ENCODE measurements at regions not wholly inside any gene's neighbourhood (a gene's known extent, or its start where the extent isn't known, plus 50 kb on each side); places are given as distances from the start of the nearest gene placed in this dataset.

- Histone ChIP-seq H3K36me3 (ENCODE audit: control insufficient read depth, insufficient read depth, low read length) (no peaks in the 10 kb centered on the region), H3K4me1 (ENCODE audit: control insufficient read depth, insufficient read depth, low read length) (no peaks in the 10 kb centered on the region), H3K18ac (ENCODE audit: low read depth, low read length) (no peak overlapping the region), H4K5ac (ENCODE audit: low read depth, low read length) (no peak overlapping the region), H3K56ac (ENCODE audit: extremely low read depth, insufficient read depth, low read length) (no peak overlapping the region), H3K79me1 (ENCODE audit: low read depth in 1 of 2, low read length in 2 of 2) (no peaks in the 10 kb centered on the region), H2BK120ac (ENCODE audit: low read depth, low read length) (no peak overlapping the region), H3K27ac (ENCODE audit: insufficient read depth, low read length) (no peak overlapping the region), H3K27me3 (ENCODE audit: control insufficient read depth, insufficient read depth, low read length) (peaks cover 8% of the 10 kb centered on the region), H4K20me1 (ENCODE audit: insufficient read depth, low read length) (no peaks in the 10 kb centered on the region), H3K14ac (replicated peaks; ENCODE audit: low read depth, low read length) (no peak overlapping the region), H2AFZ (replicated peaks; ENCODE audit: low read length, poor library complexity) (no peak overlapping the region), H3K23ac (ENCODE audit: low read depth, low read length) (no peak overlapping the region), H3K4me3 (ENCODE audit: insufficient read depth, low read depth, low read length) (no peak overlapping the region), H4K8ac (ENCODE audit: low read depth in 2 of 2, low read length in 2 of 2) (no peak overlapping the region), H3K9me1 (ENCODE audit: insufficient read depth, low read length) (no peaks in the 10 kb centered on the region), H3K9ac (ENCODE audit: low read depth, low read length) (no peak overlapping the region), H3K9me3 (ENCODE audit: control insufficient read depth, insufficient read depth, low read length) (no peaks in the 10 kb centered on the region), H2AK5ac (ENCODE audit: low read depth, low read length) (no peak overlapping the region), H2AK9ac (replicated peaks; ENCODE audit: low read depth, low read length, poor library complexity) (no peak overlapping the region), H2BK15ac (ENCODE audit: low read depth, low read length) (no peak overlapping the region), H3K4me2 (ENCODE audit: low read depth, low read length) (no peak overlapping the region), H4K91ac (ENCODE audit: insufficient read depth, low read depth, low read length) (no peak overlapping the region), H2BK20ac (ENCODE audit: low read depth, low read length) (no peak overlapping the region), H2BK5ac (ENCODE audit: low read depth, low read length, poor library complexity, severe bottlenecking) (no peak overlapping the region), H3K4ac (ENCODE audit: low read depth, low read length) (no peak overlapping the region)
- 50% methylated on average over 2 of the region's 5 CpGs; no CpG with 5 or more reads in 1 of the 2 experiments for WGBS, 2 experiments (ENCODE audit: extremely low coverage in 2 of 2, insufficient read length in 1 of 2)
- in situ Hi-C loops (cut with MboI; ENCODE audit: low sequenced_read_pairs) (no loop called here), dilution Hi-C loops (cut with HindIII; ENCODE audit: low sequenced_read_pairs, unreplicated experiment) (no loop called here), intact Hi-C loops (cut with micrococcal nuclease) (no loop called here)
- TF ChIP-seq RFX5 (IDR thresholded peaks at IDR 0.05; ENCODE audit: low read depth, low read length) (no peak), MAZ (IDR thresholded peaks at IDR 0.05; ENCODE audit: borderline replicate concordance, low read depth, low read length) (no peak), BHLHE40 (IDR thresholded peaks at IDR 0.05; ENCODE audit: low read depth, low read length) (no peak), FOS (IDR thresholded peaks at IDR 0.05; ENCODE audit: low read depth, low read length) (no peak), MAFK (IDR thresholded peaks at IDR 0.05; ENCODE audit: low read depth, low read length) (no peak), CHD1 (IDR thresholded peaks at IDR 0.05; ENCODE audit: low read depth, low read length) (no peak), NFE2L2 (IDR thresholded peaks at IDR 0.05; ENCODE audit: low read depth, low read length) (no peak), MXI1 (IDR thresholded peaks at IDR 0.05; ENCODE audit: borderline replicate concordance, low read depth, low read length) (no peak), SMC3 (IDR thresholded peaks at IDR 0.05; ENCODE audit: low read depth, low read length) (no peak), ELK1 (IDR thresholded peaks at IDR 0.05; ENCODE audit: borderline replicate concordance, low read depth, low read length) (no peak), CEBPB (IDR thresholded peaks at IDR 0.05; ENCODE audit: low read depth, low read length) (no peak), POLR2A (IDR thresholded peaks at IDR 0.05; ENCODE audit: low read depth, low read length) (no peak)
- TF ChIP-seq, protein P1, sequence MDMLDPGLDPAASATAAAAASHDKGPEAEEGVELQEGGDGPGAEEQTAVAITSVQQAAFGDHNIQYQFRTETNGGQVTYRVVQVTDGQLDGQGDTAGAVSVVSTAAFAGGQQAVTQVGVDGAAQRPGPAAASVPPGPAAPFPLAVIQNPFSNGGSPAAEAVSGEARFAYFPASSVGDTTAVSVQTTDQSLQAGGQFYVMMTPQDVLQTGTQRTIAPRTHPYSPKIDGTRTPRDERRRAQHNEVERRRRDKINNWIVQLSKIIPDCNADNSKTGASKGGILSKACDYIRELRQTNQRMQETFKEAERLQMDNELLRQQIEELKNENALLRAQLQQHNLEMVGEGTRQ (IDR thresholded peaks at IDR 0.05; ENCODE audit: low read depth, low read length), result no peak
- no peak for DNase-seq
- CTCF ChIA-PET, result no interaction called here
- ATAC-seq (ENCODE audit: low read depth), result no peak
- POLR2A ChIA-PET (ENCODE audit: unreplicated experiment), result no interaction called here
- no TSS peak for BruUV-seq (replicated peaks)
These were observed 127.7 kb upstream of the SESN3 start for GRCh38 chr11:95358511-95359340.

All from IMR-90 (cell line).